KMS-11 (cell line): ENCODE measurements at regions not wholly inside any gene's neighbourhood (a gene's known extent, or its start where the extent isn't known, plus 50 kb on each side); places are given as distances from the start of the nearest gene placed in this dataset.

Source experiments
- H2AFZ ChIP-seq: fragments of 200-600 bp; sonication (generic); 2 replicates; pipeline ENCODE4 v1.6.1; 2016; ENCODE audit warnings: antibody characterized with exemption, mixed run types, low read depth
- H3K27ac ChIP-seq: fragments of 200-600 bp; sonication (generic); 2 replicates; pipeline ENCODE4 v1.6.1; 2016; ENCODE audit warnings: mild to moderate bottlenecking, mixed run types
- H3K27me3 ChIP-seq: fragments of 200-600 bp; sonication (generic); 2 replicates; pipeline ENCODE4 v1.6.1; 2017; ENCODE audit warnings: mild to moderate bottlenecking, low read depth, mixed run types, moderate library complexity; ENCODE audit not compliant: insufficient read depth
- H3K36me3 ChIP-seq: fragments of 200-600 bp; sonication (generic); 2 replicates; pipeline ENCODE4 v1.6.1; 2017; ENCODE audit warnings: mild to moderate bottlenecking, mixed run types; ENCODE audit not compliant: insufficient read depth
- H3K4me1 ChIP-seq: fragments of 200-600 bp; sonication (generic); 2 replicates; pipeline ENCODE4 v1.6.1; 2016; ENCODE audit warnings: mild to moderate bottlenecking, low read depth, mixed run types; ENCODE audit not compliant: poor library complexity, severe bottlenecking
- H3K4me2 ChIP-seq: fragments of 200-600 bp; sonication (generic); 2 replicates; pipeline ENCODE4 v1.7.0; 2016; ENCODE audit warnings: mild to moderate bottlenecking, mixed run types
- H3K4me3 ChIP-seq: fragments of 200-600 bp; sonication (generic); IDR thresholded peaks from 2 replicates; pipeline ENCODE4 v1.6.1; 2017; ENCODE audit warnings: low read depth, low read length, mixed read lengths; ENCODE audit not compliant: insufficient read depth
- H3K79me2 ChIP-seq: fragments of 200-600 bp; sonication (generic); 2 replicates; pipeline ENCODE4 v1.6.1; 2016; ENCODE audit warnings: low read depth, mixed run types; ENCODE audit not compliant: insufficient read depth
- H3K9ac ChIP-seq: fragments of 200-600 bp; sonication (generic); 2 replicates; pipeline ENCODE4 v1.6.1; 2016; ENCODE audit warnings: mild to moderate bottlenecking, mixed run types
- H4K20me1 ChIP-seq: fragments of 200-600 bp; sonication (generic); 2 replicates; pipeline ENCODE4 v1.6.1; 2016; ENCODE audit warnings: mild to moderate bottlenecking, mixed run types; ENCODE audit not compliant: insufficient read depth
- CTCF ChIP-seq: fragments of 200-600 bp; sonication (generic); conservative IDR thresholded peaks from 2 replicates; pipeline ENCODE4 v1.6.1; 2017; ENCODE audit warnings: low read depth, mild to moderate bottlenecking, antibody characterized with exemption, low read length, moderate library complexity, mixed read lengths

- Histone ChIP-seq H3K79me2 (no peaks in the 10 kb centered on the region), H3K27ac (no peak overlapping the region), H3K4me3 (no peak overlapping the region), H3K9ac (no peak overlapping the region), H3K36me3 (no peaks in the 10 kb centered on the region), H3K4me1 (no peaks in the 10 kb centered on the region), H4K20me1 (no peaks in the 10 kb centered on the region), H2AFZ (no peak overlapping the region), H3K4me2 (no peak overlapping the region), H3K27me3 (peaks cover 99% of the 10 kb centered on the region)
- no peak for TF ChIP-seq CTCF
Measured at GRCh38 chr20:63087236-63087871, 80.6 kb upstream of the BHLHE23 start.

GRCh38 chr20:63086421-63087235 lies 79.9 kb upstream of the BHLHE23 start:
- TF ChIP-seq CTCF, result no peak
- peaks cover 98% of the 10 kb centered on the region for H3K27me3 ChIP-seq
- H3K4me3 ChIP-seq, result no peak overlapping the region
- H3K4me2 ChIP-seq, result no peak overlapping the region
- no peaks in the 10 kb centered on the region for H4K20me1 ChIP-seq
- no peak overlapping the region for H3K9ac ChIP-seq
- no peak overlapping the region for H3K27ac ChIP-seq
- H3K79me2 ChIP-seq, result no peaks in the 10 kb centered on the region
- H3K4me1 ChIP-seq, result no peaks in the 10 kb centered on the region
- no peaks in the 10 kb centered on the region for H3K36me3 ChIP-seq
- H2AFZ ChIP-seq, result no peak overlapping the region

- H3K79me2 ChIP-seq, result no peaks in the 10 kb centered on the region
- H3K4me3 ChIP-seq, result no peak overlapping the region
- H3K9ac ChIP-seq, result no peak overlapping the region
- no peak for TF ChIP-seq CTCF
- no peaks in the 10 kb centered on the region for H4K20me1 ChIP-seq
- H2AFZ ChIP-seq, result no peak overlapping the region
- no peaks in the 10 kb centered on the region for H3K4me1 ChIP-seq
- H3K27me3 ChIP-seq, result peaks cover 94% of the 10 kb centered on the region
- no peak overlapping the region for H3K4me2 ChIP-seq
- no peak overlapping the region for H3K27ac ChIP-seq
- H3K36me3 ChIP-seq, result no peaks in the 10 kb centered on the region
Measured at GRCh38 chr20:63085151-63085861, 78.5 kb upstream of the BHLHE23 start.

- H4K20me1 ChIP-seq, result no peaks in the 10 kb centered on the region
- no peaks in the 10 kb centered on the region for H3K4me1 ChIP-seq
- H2AFZ ChIP-seq, result no peak overlapping the region
- no peak overlapping the region for H3K4me3 ChIP-seq
- H3K27me3 ChIP-seq, result peaks cover 91% of the 10 kb centered on the region
- no peaks in the 10 kb centered on the region for H3K36me3 ChIP-seq
- TF ChIP-seq CTCF, result no peak
- H3K4me2 ChIP-seq, result no peak overlapping the region
- no peak overlapping the region for H3K9ac ChIP-seq
- no peak overlapping the region for H3K27ac ChIP-seq
- H3K79me2 ChIP-seq, result no peaks in the 10 kb centered on the region
Measured at GRCh38 chr20:63084563-63084927, 77.8 kb upstream of the BHLHE23 start.
